Right atrium auricular region (tissue), 2 donors: ENCODE measurements at regions not wholly inside any gene's neighbourhood (a gene's known extent, or its start where the extent isn't known, plus 50 kb on each side); places are given as distances from the start of the nearest gene placed in this dataset.

Experiments
- DNase-seq: peaks from one replicate; pipeline ENCODE4 v3.0.0-alpha.2; 2019; ENCODE audit warnings: low spot score
- H3K27ac ChIP-seq, 2 donors: fragments of 200-600 bp; sonication (generic); 1 replicate in 1 of 2; 2 replicates in 1 of 2; pipeline ENCODE4 v1.5.1; 2016 to 2019
- H3K27me3 ChIP-seq, 2 donors: fragments of 200-600 bp; sonication (generic); one replicate each; pipeline versions ENCODE4 v1.5.1 to v1.6.0; 2017 to 2019
- H3K36me3 ChIP-seq: fragments of 200-600 bp; sonication (generic); one replicate; pipeline ENCODE4 v1.5.1; 2016
- H3K4me1 ChIP-seq, 2 donors: fragments of 200-600 bp; sonication (generic); one replicate each; pipeline versions ENCODE4 v1.5.1 to v1.6.0; 2017 to 2019
- H3K4me3 ChIP-seq, 2 donors: fragments of 200-600 bp; sonication (generic); 1 replicate in 1 of 2; 2 replicates in 1 of 2; pipeline ENCODE4 v1.5.1; 2017 to 2019; ENCODE audit warnings: mild to moderate bottlenecking in 1 of 2, moderate library complexity in 1 of 2
- H3K9me3 ChIP-seq, 2 donors: fragments of 200-600 bp; sonication (generic); one replicate each; pipeline ENCODE4 v1.5.1; 2019
- CTCF ChIP-seq, 2 donors: fragments of 200-600 bp; sonication (generic); IDR thresholded peaks; one replicate each; pipeline ENCODE4 v1.5.1; 2019; ENCODE audit warnings: antibody characterized with exemption in 2 of 2

GRCh38 chr4:130478406-130478805 is 1382.5 kb downstream of the C4orf33 start:
- no peak for DNase-seq

GRCh38 chr4:130479020-130479419 is 1383.1 kb downstream of the C4orf33 start:
- Histone ChIP-seq H3K27me3 (no peaks in the 10 kb centered on the region), H3K36me3 (no peaks in the 10 kb centered on the region), H3K9me3 (no peaks in the 10 kb centered on the region), H3K27ac (no peak overlapping the region), H3K4me1 (no peaks in the 10 kb centered on the region), H3K4me3 (no peak overlapping the region)
- no peak for TF ChIP-seq CTCF (IDR thresholded peaks at IDR 0.05)
- no peak for DNase-seq

More at GRCh38 chr4:130478406-130478805, 1382.5 kb downstream of the C4orf33 start:
- no peak for TF ChIP-seq CTCF (IDR thresholded peaks at IDR 0.05)
- Histone ChIP-seq H3K27ac (no peak overlapping the region), H3K27me3 (no peaks in the 10 kb centered on the region), H3K4me3 (no peak overlapping the region), H3K4me1 (no peaks in the 10 kb centered on the region), H3K36me3 (no peaks in the 10 kb centered on the region), H3K9me3 (no peaks in the 10 kb centered on the region)

GRCh38 chr4:130479674-130480073 is 1383.7 kb downstream of the C4orf33 start:
- no peaks in the 10 kb centered on the region for H3K9me3 ChIP-seq
- H3K36me3 ChIP-seq, result no peaks in the 10 kb centered on the region
- H3K4me3 ChIP-seq, result no peak overlapping the region
- DNase-seq, result no peak
- H3K27me3 ChIP-seq, result no peaks in the 10 kb centered on the region
- no peaks in the 10 kb centered on the region for H3K4me1 ChIP-seq
- no peak overlapping the region for H3K27ac ChIP-seq
- TF ChIP-seq CTCF (IDR thresholded peaks at IDR 0.05), result no peak

- DNase-seq, result no peak
- Histone ChIP-seq H3K36me3 (no peaks in the 10 kb centered on the region), H3K9me3 (no peaks in the 10 kb centered on the region), H3K27ac (no peak overlapping the region), H3K27me3 (no peaks in the 10 kb centered on the region), H3K4me1 (no peaks in the 10 kb centered on the region), H3K4me3 (no peak overlapping the region)
- TF ChIP-seq CTCF (IDR thresholded peaks at IDR 0.05), result no peak
Observed at GRCh38 chr4:130484826-130485225, 1388.9 kb downstream of the C4orf33 start.

GRCh38 chr4:130485371-130485770 is 1389.4 kb downstream of the C4orf33 start:
- Histone ChIP-seq H3K27me3 (no peaks in the 10 kb centered on the region), H3K9me3 (no peaks in the 10 kb centered on the region), H3K4me3 (no peak overlapping the region), H3K4me1 (no peaks in the 10 kb centered on the region), H3K36me3 (no peaks in the 10 kb centered on the region), H3K27ac (no peak overlapping the region)
- no peak for TF ChIP-seq CTCF (IDR thresholded peaks at IDR 0.05)
- no peak for DNase-seq

GRCh38 chr4:130486186-130486585 is 1390.2 kb downstream of the C4orf33 start:
- Histone ChIP-seq H3K9me3 (no peaks in the 10 kb centered on the region), H3K27ac (no peak overlapping the region), H3K36me3 (no peaks in the 10 kb centered on the region), H3K4me3 (no peak overlapping the region), H3K4me1 (no peaks in the 10 kb centered on the region), H3K27me3 (no peaks in the 10 kb centered on the region)
- no peak for TF ChIP-seq CTCF (IDR thresholded peaks at IDR 0.05)
- no peak for DNase-seq
